ENCODE measurements at regions not wholly inside any gene's neighbourhood (a gene's known extent, or its start where the extent isn't known, plus 50 kb on each side); places are given as distances from the start of the nearest gene placed in this dataset.
"Not testable (repeated sequence)": the region's sequence is repeated elsewhere in the genome, so short reads cannot be mapped to it uniquely, and the experiment has no call there.

GRCh38 chr2:190005513-190005912 is 57.0 kb downstream of the MSTN start:
- DNase-seq, result no peak

GRCh38 chr2:189999661-190000060 is 62.9 kb downstream of the MSTN start:
- DNase-seq, result no peak

- DNase-seq, result not testable (repeated sequence)
Observed at GRCh38 chr2:189998665-189999064, 63.9 kb downstream of the MSTN start.

GRCh38 chr2:189997016-189997415 is 65.5 kb downstream of the MSTN start:
- DNase-seq, result no peak

GRCh38 chr2:189995679-189996078 is 66.8 kb downstream of the MSTN start:
- DNase-seq, result no peak

- peak; percentile 2 to 11 (median 6) for DNase-seq
Observed at GRCh38 chr2:189982780-189983394, 79.6 kb downstream of the MSTN start.

- DNase-seq, result no peak
Observed at GRCh38 chr2:189982087-189982486, 80.4 kb downstream of the MSTN start.

GRCh38 chr2:189976488-189976887 is 86.0 kb downstream of the MSTN start:
- not testable (repeated sequence) for DNase-seq

- DNase-seq, result no peak
Observed at GRCh38 chr2:189960346-189960745, 102.2 kb downstream of the MSTN start.

- no peak for DNase-seq
Observed at GRCh38 chr2:189959450-189959849, 103.1 kb downstream of the MSTN start.

- no peak for DNase-seq
Observed at GRCh38 chr2:189954989-189955388, 107.5 kb downstream of the MSTN start.

GRCh38 chr2:189952536-189953109 is 109.9 kb downstream of the MSTN start:
- peak in 2 of 4 experiments; percentile 4 to 19 for DNase-seq

GRCh38 chr2:189951791-189952535 is 110.6 kb downstream of the MSTN start:
- no peak for DNase-seq

GRCh38 chr2:189943009-189943408 is 119.5 kb downstream of the MSTN start:
- DNase-seq, result no peak

- DNase-seq, result no peak
Observed at GRCh38 chr2:189940913-189941312, 121.6 kb downstream of the MSTN start.

- DNase-seq, result peak in 1 of 4 experiments; percentile 6
Observed at GRCh38 chr2:189937691-189938090, 124.8 kb downstream of the MSTN start.

- DNase-seq, result no peak
Observed at GRCh38 chr2:189933911-189934399, 128.6 kb downstream of the MSTN start.

GRCh38 chr2:189933041-189933440 is 129.5 kb downstream of the MSTN start:
- DNase-seq, result no peak

GRCh38 chr2:189927823-189928222 is 134.7 kb downstream of the MSTN start:
- peak in 1 of 4 experiments; percentile 23 for DNase-seq
